Mucosa of rectum (tissue), 2 donors: ENCODE measurements at regions not wholly inside any gene's neighbourhood (a gene's known extent, or its start where the extent isn't known, plus 50 kb on each side); places are given as distances from the start of the nearest gene placed in this dataset.

Experiments used
- H3K27ac ChIP-seq, 2 donors: one replicate each; pipeline ENCODE4 v1.7.0; 2013; ENCODE audit warnings: inconsistent platforms in 2 of 2, low read depth in 2 of 2, low read length in 2 of 2
- H3K27me3 ChIP-seq, 2 donors: one replicate each; pipeline ENCODE4 v1.7.0; 2013; ENCODE audit warnings: low read length in 2 of 2; ENCODE audit not compliant: control insufficient read depth in 2 of 2, insufficient read depth in 2 of 2
- H3K36me3 ChIP-seq, 2 donors: one replicate each; pipeline ENCODE4 v1.7.0; 2013; ENCODE audit warnings: low read length in 2 of 2; ENCODE audit not compliant: control insufficient read depth in 2 of 2, insufficient read depth in 2 of 2
- H3K4me1 ChIP-seq, 2 donors: one replicate each; pipeline ENCODE4 v1.7.0; 2013; ENCODE audit warnings: low read length in 2 of 2, mild to moderate bottlenecking in 1 of 2; ENCODE audit not compliant: control insufficient read depth in 2 of 2, insufficient read depth in 2 of 2
- H3K4me3 ChIP-seq, 2 donors: one replicate each; pipeline ENCODE4 v1.7.0; 2013; ENCODE audit warnings: low read length in 2 of 2
- H3K9ac ChIP-seq, 2 donors: one replicate each; pipeline ENCODE4 v1.7.0; 2013; ENCODE audit warnings: low read length in 2 of 2, low read depth in 1 of 2, mild to moderate bottlenecking in 1 of 2
- H3K9me3 ChIP-seq, 2 donors: one replicate each; pipeline ENCODE4 v1.7.0; 2013; ENCODE audit warnings: low read length in 2 of 2; ENCODE audit not compliant: control insufficient read depth in 2 of 2
- donor health status: healthy.
- donor health status: Normal muscosa, but diverticular disease.

GRCh38 chr2:196466581-196466980 is 172.9 kb upstream of the CCDC150 start:
- no peaks in the 10 kb centered on the region for H3K27me3 ChIP-seq
- H3K4me3 ChIP-seq = no peak overlapping the region
- H3K4me1 ChIP-seq = no peaks in the 10 kb centered on the region
- no peak overlapping the region for H3K27ac ChIP-seq
- H3K36me3 ChIP-seq = no peaks in the 10 kb centered on the region
- no peak overlapping the region for H3K9ac ChIP-seq
- no peaks in the 10 kb centered on the region for H3K9me3 ChIP-seq

- Histone ChIP-seq H3K27ac (no peak overlapping the region), H3K9me3 (no peaks in the 10 kb centered on the region), H3K27me3 (no peaks in the 10 kb centered on the region), H3K9ac (no peak overlapping the region), H3K4me3 (no peak overlapping the region), H3K4me1 (no peaks in the 10 kb centered on the region), H3K36me3 (no peaks in the 10 kb centered on the region)
Observed at GRCh38 chr2:196468394-196468793, 171.1 kb upstream of the CCDC150 start.

GRCh38 chr2:196473617-196474016 is 165.9 kb upstream of the CCDC150 start:
- Histone ChIP-seq H3K9ac (no peak overlapping the region), H3K27ac (no peak overlapping the region), H3K36me3 (no peaks in the 10 kb centered on the region), H3K4me3 (no peak overlapping the region), H3K27me3 (no peaks in the 10 kb centered on the region), H3K4me1 (no peaks in the 10 kb centered on the region), H3K9me3 (no peaks in the 10 kb centered on the region)

GRCh38 chr2:196475611-196476010 is 163.9 kb upstream of the CCDC150 start:
- H3K4me1 ChIP-seq = no peaks in the 10 kb centered on the region
- H3K27ac ChIP-seq = no peak overlapping the region
- H3K4me3 ChIP-seq = no peak overlapping the region
- H3K9me3 ChIP-seq = no peaks in the 10 kb centered on the region
- H3K36me3 ChIP-seq = no peaks in the 10 kb centered on the region
- H3K27me3 ChIP-seq = no peaks in the 10 kb centered on the region
- no peak overlapping the region for H3K9ac ChIP-seq

- Histone ChIP-seq H3K36me3 (no peaks in the 10 kb centered on the region), H3K4me1 (no peaks in the 10 kb centered on the region), H3K9ac (no peak overlapping the region), H3K27me3 (peaks cover 0 to 4% of the 10 kb centered on the region in 2 donors), H3K9me3 (no peaks in the 10 kb centered on the region), H3K27ac (no peak overlapping the region), H3K4me3 (no peak overlapping the region)
Observed at GRCh38 chr2:196478588-196478987, 160.9 kb upstream of the CCDC150 start.

- Histone ChIP-seq H3K36me3 (no peaks in the 10 kb centered on the region), H3K27me3 (peaks cover 0 to 4% of the 10 kb centered on the region in 2 donors), H3K27ac (no peak overlapping the region), H3K9me3 (no peaks in the 10 kb centered on the region), H3K4me1 (no peaks in the 10 kb centered on the region), H3K4me3 (no peak overlapping the region), H3K9ac (no peak overlapping the region)
Observed at GRCh38 chr2:196479350-196479749, 160.2 kb upstream of the CCDC150 start.

GRCh38 chr2:196480653-196481323 is 158.7 kb upstream of the CCDC150 start:
- Histone ChIP-seq H3K36me3 (no peaks in the 10 kb centered on the region), H3K4me3 (no peak overlapping the region), H3K9me3 (no peaks in the 10 kb centered on the region), H3K4me1 (no peaks in the 10 kb centered on the region), H3K27ac (no peak overlapping the region), H3K27me3 (peaks cover 0 to 4% of the 10 kb centered on the region in 2 donors), H3K9ac (no peak overlapping the region)

GRCh38 chr2:196481324-196481697 is 158.2 kb upstream of the CCDC150 start:
- H3K27me3 ChIP-seq = peaks cover 0 to 4% of the 10 kb centered on the region in 2 donors
- no peaks in the 10 kb centered on the region for H3K36me3 ChIP-seq
- no peaks in the 10 kb centered on the region for H3K4me1 ChIP-seq
- H3K27ac ChIP-seq = no peak overlapping the region
- H3K4me3 ChIP-seq = no peak overlapping the region
- no peaks in the 10 kb centered on the region for H3K9me3 ChIP-seq
- H3K9ac ChIP-seq = no peak overlapping the region

GRCh38 chr2:196482119-196483065 is 157.1 kb upstream of the CCDC150 start:
- Histone ChIP-seq H3K9ac (no peak overlapping the region), H3K4me1 (no peaks in the 10 kb centered on the region), H3K9me3 (no peaks in the 10 kb centered on the region), H3K27me3 (peaks cover 0 to 4% of the 10 kb centered on the region in 2 donors), H3K4me3 (no peak overlapping the region), H3K36me3 (no peaks in the 10 kb centered on the region), H3K27ac (no peak overlapping the region)

GRCh38 chr2:196486146-196486545 is 153.4 kb upstream of the CCDC150 start:
- Histone ChIP-seq H3K27me3 (peaks cover 0 to 4% of the 10 kb centered on the region in 2 donors), H3K36me3 (no peaks in the 10 kb centered on the region), H3K9me3 (no peaks in the 10 kb centered on the region), H3K27ac (no peak overlapping the region), H3K4me3 (no peak overlapping the region), H3K4me1 (no peaks in the 10 kb centered on the region), H3K9ac (no peak overlapping the region)
